NB4 (cell line): ENCODE measurements at regions not wholly inside any gene's neighbourhood (a gene's known extent, or its start where the extent isn't known, plus 50 kb on each side); places are given as distances from the start of the nearest gene placed in this dataset.

Source experiments
- CTCF ChIP-seq: IDR thresholded peaks from one replicate; pipeline ENCODE4 v1.5.1; 2012; ENCODE audit warnings: low read depth, low read length
- POLR2A ChIP-seq: IDR thresholded peaks from 2 replicates; pipeline ENCODE4 v1.6.1; 2011; ENCODE audit warnings: mild to moderate bottlenecking; ENCODE audit not compliant: insufficient read length; ENCODE audit errors: extremely low read depth

- TF ChIP-seq CTCF (no peak), POLR2A (no peak)
Measured at GRCh38 chr1:217036757-217037156, 313.5 kb upstream of the ESRRG start.
